ENCODE measurements at regions not wholly inside any gene's neighbourhood (a gene's known extent, or its start where the extent isn't known, plus 50 kb on each side); places are given as distances from the start of the nearest gene placed in this dataset.

DNA sequence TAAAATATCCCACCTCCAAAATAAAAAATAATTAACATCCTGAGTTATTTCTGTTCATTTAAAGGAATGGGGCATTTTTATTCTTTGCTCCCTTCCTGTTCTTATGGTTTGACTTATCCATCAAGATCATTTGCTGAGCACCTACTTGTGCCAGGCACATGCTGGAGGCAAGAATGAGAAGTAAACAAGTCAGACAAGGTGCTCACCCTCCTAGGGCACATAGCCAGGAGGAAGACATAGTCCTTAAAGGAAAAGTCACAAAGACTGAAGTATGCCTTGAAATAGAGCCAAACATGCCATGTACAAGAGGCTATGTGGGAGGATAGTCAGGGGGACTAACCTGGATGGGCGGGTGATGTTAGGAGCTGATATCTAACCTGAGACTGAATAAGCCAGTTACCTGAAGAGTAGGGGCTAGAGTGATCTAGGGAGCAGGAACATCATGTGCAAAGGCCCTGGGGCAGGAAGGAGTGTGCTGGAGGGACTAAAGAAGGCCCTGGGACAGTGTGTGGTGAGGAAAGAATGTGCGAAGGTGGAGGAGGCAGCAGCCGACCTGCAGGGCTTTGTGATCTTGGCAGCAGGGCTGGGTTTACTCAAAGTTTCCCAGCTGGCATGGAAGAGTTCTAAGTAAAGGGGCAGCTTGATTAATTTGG, 233.5 kb downstream of the MATN1 start (continued):
- TF ChIP-seq, protein P1, sequence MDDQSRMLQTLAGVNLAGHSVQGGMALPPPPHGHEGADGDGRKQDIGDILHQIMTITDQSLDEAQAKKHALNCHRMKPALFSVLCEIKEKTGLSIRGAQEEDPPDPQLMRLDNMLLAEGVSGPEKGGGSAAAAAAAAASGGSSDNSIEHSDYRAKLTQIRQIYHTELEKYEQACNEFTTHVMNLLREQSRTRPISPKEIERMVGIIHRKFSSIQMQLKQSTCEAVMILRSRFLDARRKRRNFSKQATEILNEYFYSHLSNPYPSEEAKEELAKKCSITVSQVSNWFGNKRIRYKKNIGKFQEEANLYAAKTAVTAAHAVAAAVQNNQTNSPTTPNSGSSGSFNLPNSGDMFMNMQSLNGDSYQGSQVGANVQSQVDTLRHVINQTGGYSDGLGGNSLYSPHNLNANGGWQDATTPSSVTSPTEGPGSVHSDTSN (CRISPR knock-in tag; IDR thresholded peaks at IDR 0.05; ENCODE audit: borderline replicate concordance): no peak
- TF ChIP-seq, protein P2, sequence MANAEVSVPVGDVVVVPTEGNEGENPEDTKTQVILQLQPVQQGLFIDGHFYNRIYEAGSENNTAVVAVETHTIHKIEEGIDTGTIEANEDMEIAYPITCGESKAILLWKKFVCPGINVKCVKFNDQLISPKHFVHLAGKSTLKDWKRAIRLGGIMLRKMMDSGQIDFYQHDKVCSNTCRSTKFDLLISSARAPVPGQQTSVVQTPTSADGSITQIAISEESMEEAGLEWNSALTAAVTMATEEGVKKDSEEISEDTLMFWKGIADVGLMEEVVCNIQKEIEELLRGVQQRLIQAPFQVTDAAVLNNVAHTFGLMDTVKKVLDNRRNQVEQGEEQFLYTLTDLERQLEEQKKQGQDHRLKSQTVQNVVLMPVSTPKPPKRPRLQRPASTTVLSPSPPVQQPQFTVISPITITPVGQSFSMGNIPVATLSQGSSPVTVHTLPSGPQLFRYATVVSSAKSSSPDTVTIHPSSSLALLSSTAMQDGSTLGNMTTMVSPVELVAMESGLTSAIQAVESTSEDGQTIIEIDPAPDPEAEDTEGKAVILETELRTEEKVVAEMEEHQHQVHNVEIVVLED (CRISPR knock-in tag; IDR thresholded peaks at IDR 0.05; ENCODE audit: borderline replicate concordance): no peak
- TF ChIP-seq, protein P3, sequence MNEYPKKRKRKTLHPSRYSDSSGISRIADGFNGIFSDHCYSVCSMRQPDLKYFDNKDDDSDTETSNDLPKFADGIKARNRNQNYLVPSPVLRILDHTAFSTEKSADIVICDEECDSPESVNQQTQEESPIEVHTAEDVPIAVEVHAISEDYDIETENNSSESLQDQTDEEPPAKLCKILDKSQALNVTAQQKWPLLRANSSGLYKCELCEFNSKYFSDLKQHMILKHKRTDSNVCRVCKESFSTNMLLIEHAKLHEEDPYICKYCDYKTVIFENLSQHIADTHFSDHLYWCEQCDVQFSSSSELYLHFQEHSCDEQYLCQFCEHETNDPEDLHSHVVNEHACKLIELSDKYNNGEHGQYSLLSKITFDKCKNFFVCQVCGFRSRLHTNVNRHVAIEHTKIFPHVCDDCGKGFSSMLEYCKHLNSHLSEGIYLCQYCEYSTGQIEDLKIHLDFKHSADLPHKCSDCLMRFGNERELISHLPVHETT (CRISPR knock-in tag; conservative IDR thresholded peaks at IDR 0.05): no peak
- TF ChIP-seq, protein P4, sequence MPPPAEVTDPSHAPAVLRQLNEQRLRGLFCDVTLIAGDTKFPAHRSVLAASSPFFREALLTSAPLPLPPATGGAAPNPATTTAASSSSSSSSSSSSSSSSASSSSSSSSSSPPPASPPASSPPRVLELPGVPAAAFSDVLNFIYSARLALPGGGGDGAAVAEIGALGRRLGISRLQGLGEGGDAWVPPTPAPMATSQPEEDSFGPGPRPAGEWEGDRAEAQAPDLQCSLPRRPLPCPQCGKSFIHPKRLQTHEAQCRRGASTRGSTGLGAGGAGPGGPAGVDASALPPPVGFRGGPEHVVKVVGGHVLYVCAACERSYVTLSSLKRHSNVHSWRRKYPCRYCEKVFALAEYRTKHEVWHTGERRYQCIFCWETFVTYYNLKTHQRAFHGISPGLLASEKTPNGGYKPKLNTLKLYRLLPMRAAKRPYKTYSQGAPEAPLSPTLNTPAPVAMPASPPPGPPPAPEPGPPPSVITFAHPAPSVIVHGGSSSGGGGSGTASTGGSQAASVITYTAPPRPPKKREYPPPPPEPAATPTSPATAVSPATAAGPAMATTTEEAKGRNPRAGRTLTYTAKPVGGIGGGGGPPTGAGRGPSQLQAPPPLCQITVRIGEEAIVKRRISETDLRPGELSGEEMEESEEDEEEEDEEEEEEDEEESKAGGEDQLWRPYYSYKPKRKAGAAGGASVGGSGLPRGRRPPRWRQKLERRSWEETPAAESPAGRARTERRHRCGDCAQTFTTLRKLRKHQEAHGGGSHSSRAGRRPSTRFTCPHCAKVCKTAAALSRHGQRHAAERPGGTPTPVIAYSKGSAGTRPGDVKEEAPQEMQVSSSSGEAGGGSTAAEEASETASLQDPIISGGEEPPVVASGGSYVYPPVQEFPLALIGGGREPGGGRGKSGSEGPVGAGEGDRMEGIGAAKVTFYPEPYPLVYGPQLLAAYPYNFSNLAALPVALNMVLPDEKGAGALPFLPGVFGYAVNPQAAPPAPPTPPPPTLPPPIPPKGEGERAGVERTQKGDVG (CRISPR knock-in tag; IDR thresholded peaks at IDR 0.05; ENCODE audit: borderline replicate concordance): no peak
- TF ChIP-seq RORA (CRISPR knock-in tag; IDR thresholded peaks at IDR 0.05) (no peak), SP5 (CRISPR knock-in tag; IDR thresholded peaks at IDR 0.05; ENCODE audit: borderline replicate concordance, low read depth) (no peak), FOXO1 (CRISPR knock-in tag; IDR thresholded peaks at IDR 0.05) (no peak), ZFP62 (CRISPR knock-in tag; IDR thresholded peaks at IDR 0.05) (no peak), NBN (conservative IDR thresholded peaks at IDR 0.05) (no peak), BRCA1 (CRISPR knock-in tag; IDR thresholded peaks at IDR 0.05) (no peak), NCOR1 (IDR thresholded peaks at IDR 0.05; ENCODE audit: borderline replicate concordance, low read length) (no peak), ZNF44 (CRISPR knock-in tag; IDR thresholded peaks at IDR 0.05) (no peak)
- TF ChIP-seq, protein P5, sequence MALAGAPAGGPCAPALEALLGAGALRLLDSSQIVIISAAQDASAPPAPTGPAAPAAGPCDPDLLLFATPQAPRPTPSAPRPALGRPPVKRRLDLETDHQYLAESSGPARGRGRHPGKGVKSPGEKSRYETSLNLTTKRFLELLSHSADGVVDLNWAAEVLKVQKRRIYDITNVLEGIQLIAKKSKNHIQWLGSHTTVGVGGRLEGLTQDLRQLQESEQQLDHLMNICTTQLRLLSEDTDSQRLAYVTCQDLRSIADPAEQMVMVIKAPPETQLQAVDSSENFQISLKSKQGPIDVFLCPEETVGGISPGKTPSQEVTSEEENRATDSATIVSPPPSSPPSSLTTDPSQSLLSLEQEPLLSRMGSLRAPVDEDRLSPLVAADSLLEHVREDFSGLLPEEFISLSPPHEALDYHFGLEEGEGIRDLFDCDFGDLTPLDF (CRISPR knock-in tag; IDR thresholded peaks at IDR 0.05): no peak
